Dedifferentiated amniotic fluid mesenchymal stem cell (primary cell): ENCODE measurements at regions not wholly inside any gene's neighbourhood (a gene's known extent, or its start where the extent isn't known, plus 50 kb on each side); places are given as distances from the start of the nearest gene placed in this dataset.

Experiments used
- DNase-seq: peaks from one replicate; pipeline ENCODE4 v3.0.0-alpha.2; 2016; ENCODE audit errors: extremely low spot score

DNA sequence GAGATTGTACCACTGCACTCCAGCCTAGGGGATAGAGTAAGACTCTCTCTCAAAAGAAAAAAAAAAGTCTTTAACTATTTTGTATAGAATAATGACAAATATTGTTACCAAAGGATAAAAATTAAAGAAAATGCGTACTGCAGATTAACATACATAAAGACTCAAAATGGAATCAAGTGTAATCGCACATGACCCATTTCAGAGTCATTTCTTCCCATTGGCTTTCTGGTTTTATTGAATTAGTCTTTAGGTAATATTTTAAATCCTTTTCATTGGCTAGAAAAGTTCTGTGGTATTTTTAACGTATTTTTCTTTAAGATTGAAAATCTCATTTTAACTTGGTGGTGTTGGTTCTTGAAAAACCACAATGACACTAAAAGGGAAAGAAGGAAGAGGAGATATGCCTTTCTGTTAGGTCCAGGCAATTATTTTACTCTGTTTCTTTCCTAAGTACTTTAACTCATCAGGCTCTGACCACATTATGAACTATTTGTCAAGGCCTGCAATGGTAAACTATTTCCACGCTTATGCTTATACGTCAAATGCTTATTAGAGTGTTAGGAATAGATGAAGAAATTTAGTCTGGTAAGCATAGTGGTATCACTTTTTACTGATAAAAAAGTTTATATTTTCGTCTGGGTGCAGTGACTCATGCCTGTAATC, 52.3 kb downstream of the PLEKHG1 start:
- no peak for DNase-seq

DNA sequence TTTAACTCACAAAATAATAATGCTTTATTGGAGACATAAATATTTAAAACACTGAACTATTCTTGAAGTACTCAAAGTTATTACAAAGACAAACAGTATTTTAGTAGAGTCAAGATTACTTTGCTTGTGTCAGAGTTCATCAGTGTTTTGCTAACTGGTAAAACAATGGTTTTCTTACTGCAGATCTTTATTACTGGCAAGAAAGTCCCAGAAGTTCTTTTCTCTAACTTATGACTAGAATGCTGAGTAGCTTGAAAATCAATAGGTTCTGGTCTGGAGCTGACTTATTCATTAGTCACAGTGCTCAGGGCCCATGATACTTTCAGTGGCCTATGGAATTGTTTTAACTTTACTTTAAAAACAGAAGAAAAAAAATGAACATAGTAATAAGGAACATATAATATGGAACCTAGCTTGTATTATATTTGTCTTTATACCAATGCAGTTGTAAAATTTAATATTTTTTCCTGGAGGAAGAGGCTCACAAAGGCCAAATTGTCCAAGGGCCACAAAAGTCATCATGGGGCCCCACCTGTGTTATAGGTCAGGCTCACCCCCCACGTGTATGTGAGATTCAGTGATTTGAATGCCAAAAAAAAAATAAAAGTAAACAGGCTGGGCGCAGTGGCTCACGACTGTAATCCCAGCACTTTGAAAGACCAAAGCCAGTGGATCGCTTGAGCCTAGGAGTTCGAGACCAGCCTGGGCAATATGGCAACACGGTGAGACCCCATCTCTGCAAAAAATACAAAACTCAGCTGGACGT, 53.3 kb downstream of the PLEKHG1 start:
- no peak for DNase-seq

DNA sequence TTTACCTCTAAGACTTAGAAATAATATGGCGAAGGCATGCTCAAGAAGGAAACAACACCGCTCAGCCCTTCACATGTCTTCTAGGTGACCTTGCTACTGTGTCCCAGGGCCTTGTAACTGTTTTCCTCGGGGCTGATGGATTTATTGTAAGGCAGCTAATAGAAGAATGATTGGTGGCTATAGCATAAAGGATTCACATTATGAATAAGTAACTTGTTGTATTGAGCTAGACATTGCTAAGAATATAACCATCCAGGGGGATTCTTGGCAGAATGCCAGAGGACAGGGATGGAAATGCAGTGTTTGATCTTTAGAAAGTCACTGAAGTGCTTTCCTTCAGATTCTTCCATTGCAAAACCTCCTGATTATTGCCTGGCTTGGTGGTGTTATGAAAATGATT, 54.9 kb downstream of the PLEKHG1 start:
- DNase-seq, result no peak

DNA sequence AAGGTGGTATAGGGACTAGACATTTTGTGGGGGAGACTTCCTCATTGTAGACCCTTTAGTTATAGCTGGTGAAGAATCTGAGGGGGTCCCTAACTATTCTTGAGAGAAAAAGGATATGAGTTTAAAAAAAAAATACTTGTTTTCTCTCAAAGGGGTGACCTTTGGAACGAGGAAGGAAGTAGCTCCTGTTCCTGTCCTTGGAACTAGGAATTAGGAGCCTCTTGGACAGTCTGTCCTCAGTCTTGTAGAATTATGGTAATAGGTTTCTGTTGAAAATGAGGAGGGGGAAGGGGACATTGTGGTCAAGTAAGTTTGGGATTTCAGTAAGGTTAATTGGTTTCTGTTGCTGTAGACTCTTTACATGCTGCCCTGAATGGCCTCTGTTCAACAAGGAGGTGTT, 56.5 kb downstream of the PLEKHG1 start:
- DNase-seq, result no peak

DNA sequence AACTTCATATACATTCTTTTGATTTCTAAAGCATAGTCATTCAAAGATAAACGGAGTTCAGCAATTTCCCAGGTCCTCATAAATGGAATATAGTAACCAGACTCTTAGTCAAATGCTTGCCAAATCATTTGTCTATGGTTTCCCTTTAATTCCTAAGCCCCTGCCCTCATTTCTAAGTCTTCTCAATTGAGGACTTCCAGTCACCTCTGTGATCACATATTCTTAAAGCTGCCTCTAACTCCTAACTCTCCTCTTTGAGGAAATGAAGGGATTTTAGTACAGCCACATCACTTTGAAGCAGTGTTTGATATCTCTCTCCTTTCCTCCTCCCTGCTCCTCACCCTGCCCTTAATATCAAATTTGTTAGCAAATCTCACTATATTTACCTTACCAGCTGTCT, 58.7 kb downstream of the PLEKHG1 start:
- DNase-seq, result no peak

GRCh38 chr6:150659046-150659763, 59.5 kb downstream of the PLEKHG1 start:
- no peak for DNase-seq

DNA sequence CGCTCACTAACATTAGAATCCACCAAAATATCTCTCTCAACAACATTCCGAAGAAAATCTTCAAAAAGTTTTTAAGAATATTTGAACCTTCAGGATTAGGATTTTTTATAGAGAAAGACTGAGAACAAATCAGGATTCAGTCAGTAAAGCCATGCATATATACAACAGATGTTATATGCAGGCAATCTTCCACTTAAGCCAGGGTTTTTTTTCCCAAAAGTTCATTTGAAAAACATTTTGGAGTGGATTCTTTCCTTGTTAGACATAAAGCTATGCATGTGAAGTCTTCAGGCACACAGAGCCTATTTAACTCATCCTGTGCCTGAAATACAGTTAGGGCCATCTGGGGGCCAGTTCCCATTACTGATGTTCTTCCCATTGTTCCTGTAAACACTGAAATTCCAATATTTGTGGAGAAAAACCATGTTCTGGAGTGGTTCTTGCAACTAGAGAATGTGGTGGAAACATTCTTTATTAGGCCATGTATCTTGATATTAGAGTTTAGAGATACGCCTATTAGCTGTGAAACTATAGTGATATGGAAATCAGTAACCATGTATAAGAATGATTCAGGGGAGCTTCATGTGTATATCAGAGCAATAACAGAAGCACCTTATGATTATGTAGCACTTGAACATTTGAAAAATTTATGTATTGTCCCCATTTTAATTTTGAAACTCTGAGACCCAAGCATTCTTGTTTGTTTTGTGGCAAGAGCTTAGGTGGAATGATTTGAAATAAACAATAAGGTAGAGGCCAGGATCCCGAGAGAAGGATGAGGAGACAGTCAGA, 61.7 kb downstream of the PLEKHG1 start:
- no peak for DNase-seq

DNA sequence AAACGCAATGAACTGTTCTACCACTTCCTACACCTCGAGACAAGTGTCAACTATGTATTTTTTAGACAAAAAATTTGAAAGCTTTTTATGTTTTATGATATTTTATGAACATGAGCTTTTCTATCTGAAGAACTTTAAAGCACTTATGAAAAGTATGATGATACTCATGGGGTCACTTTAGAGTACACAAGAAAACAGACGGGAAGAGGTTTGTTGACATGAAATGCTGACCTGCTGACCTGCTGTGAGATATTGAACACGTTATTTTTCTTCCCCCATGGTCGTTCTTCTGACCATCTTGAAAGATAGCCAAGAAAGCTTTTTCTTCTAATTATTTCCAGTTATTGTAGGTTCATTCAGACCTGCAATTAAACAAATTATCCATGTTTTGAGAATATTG, 63.1 kb downstream of the PLEKHG1 start:
- DNase-seq, result no peak

- no peak for DNase-seq
Measured at GRCh38 chr6:150664091-150664490, 64.4 kb downstream of the PLEKHG1 start.

GRCh38 chr6:150666071-150666470, 66.4 kb downstream of the PLEKHG1 start:
- no peak for DNase-seq

DNA sequence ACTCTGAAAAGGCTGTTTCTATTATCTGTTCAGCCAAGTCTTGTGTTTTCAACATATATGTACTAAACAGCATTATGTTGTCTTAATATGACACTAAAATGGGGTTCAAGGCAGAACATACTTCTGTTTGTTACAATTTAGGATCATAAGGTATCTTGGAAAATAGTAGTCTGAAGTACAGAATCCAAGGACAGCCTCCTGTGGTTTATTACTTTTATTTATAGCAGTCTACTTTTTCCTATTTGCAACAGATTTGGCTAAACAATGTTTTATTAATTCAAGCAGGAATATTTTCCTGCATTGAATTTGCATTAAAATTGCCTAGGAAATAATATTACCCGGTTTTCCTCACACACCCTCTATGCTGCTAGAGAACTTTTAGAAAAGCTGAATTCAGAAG, 67.7 kb downstream of the PLEKHG1 start:
- DNase-seq, result no peak

GRCh38 chr6:150667977-150668716, 68.5 kb downstream of the PLEKHG1 start:
- peak; percentile 78 for DNase-seq

- DNase-seq, result no peak
Measured at GRCh38 chr6:150668900-150669302, 69.2 kb downstream of the PLEKHG1 start.

- no peak for DNase-seq
Measured at GRCh38 chr6:150670311-150670710, 70.6 kb downstream of the PLEKHG1 start.

GRCh38 chr6:150672800-150673199, 73.1 kb downstream of the PLEKHG1 start:
- DNase-seq, result no peak

- no peak for DNase-seq
Measured at GRCh38 chr6:150673720-150674346, 74.1 kb downstream of the PLEKHG1 start.

GRCh38 chr6:150676344-150676743, 76.7 kb downstream of the PLEKHG1 start:
- DNase-seq, result no peak

DNA sequence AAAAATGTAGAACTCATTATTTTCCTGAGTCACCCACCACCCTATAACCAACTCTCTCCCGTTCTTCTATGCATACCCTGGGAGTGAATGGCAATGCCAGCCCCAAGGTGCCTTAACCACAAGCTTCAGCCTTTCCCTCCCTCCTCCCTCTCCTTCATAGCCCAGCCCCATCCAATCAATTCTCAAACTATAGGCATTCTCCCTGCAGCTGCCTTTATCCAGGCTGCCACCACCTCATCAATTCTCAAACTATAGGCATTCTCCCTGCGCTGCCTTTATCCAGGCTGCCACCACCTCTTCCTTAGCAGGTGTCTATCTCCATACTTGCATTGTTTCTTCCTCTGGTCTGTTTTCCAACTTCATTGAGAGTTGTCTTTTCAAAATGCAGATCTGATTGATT, 77.1 kb downstream of the PLEKHG1 start:
- no peak for DNase-seq

DNA sequence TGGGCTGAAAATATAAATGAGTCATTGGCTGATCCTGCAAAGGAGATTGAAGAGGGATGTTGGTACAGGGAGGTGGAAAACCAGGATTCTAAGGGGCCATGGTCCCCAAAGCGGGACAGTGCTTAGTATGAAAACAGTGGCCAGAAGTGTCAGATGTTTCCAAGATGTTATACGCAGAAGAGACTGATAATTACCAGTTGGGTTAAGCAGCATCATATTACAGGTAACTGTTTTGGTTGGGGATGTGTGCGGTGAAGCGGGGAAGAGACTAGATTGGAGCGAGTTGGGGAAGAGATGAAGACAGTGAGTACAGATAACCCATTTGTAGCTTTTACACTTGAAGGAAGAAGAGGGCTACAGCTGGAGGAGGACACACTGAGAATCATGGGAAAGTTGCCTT, 80.8 kb downstream of the PLEKHG1 start:
- no peak for DNase-seq

GRCh38 chr6:150681578-150682395, 82.1 kb downstream of the PLEKHG1 start:
- DNase-seq, result no peak
